Prostate gland (tissue), 2 donors: ENCODE measurements at regions not wholly inside any gene's neighbourhood (a gene's known extent, or its start where the extent isn't known, plus 50 kb on each side); places are given as distances from the start of the nearest gene placed in this dataset.

Source experiments
- DNase-seq: peaks from one replicate; pipeline ENCODE4 v3.0.0-alpha.2; 2019; ENCODE audit warnings: low spot score
- H3K27ac ChIP-seq, 2 donors: fragments of 200-600 bp; sonication (generic); 2 replicates each; pipeline ENCODE4 v1.5.1; 2017 to 2019
- H3K27me3 ChIP-seq: fragments of 200-600 bp; sonication (generic); replicated peaks from 2 replicates; pipeline ENCODE4 v1.5.1; 2019; ENCODE audit not compliant: insufficient read depth
- H3K36me3 ChIP-seq, 2 donors: fragments of 200-600 bp; sonication (generic); 1 replicate in 1 of 2; 2 replicates in 1 of 2; pipeline versions ENCODE4 v1.5.1 to v1.8.1; 2017 to 2019
- H3K4me1 ChIP-seq: fragments of 200-600 bp; sonication (generic); replicated peaks from 2 replicates; pipeline ENCODE4 v1.5.1; 2019
- H3K4me3 ChIP-seq, 2 donors: fragments of 200-600 bp; sonication (generic); 2 replicates each; pipeline ENCODE4 v1.5.1; 2017 to 2019
- H3K9me3 ChIP-seq: fragments of 200-600 bp; sonication (generic); 2 replicates; pipeline ENCODE4 v1.5.1; 2017
- POLR2A ChIP-seq: fragments of 450-650 bp; IDR thresholded peaks from one replicate; pipeline ENCODE4 v1.6.1; 2016; ENCODE audit warnings: antibody characterized with exemption, mild to moderate bottlenecking
- POLR2AphosphoS5 ChIP-seq: sonication (generic); formaldehyde crosslinking; IDR thresholded peaks from one replicate; pipeline ENCODE4 v1.6.1; 2017; ENCODE audit warnings: antibody characterized with exemption
- WGBS: methylation state at CpG from one replicate; pipeline ENCODE4 v1.1.5; 2018; 5-methylcytosine and 5-hydroxymethylcytosine counted together
- intact Hi-C: fragments of 100-400 bp; cut with DNase I; formaldehyde crosslinking; loops from one replicate; pipeline ENCODE4 v1.14.2; 2022
- TF ChIP-seq, protein P1 (sequence below), 4 experiments: fragments of 200-600 bp in 2 of 4; fragments of 450-650 bp in 2 of 4; sonication (generic) in 2 of 4; IDR thresholded peaks; 1 replicate in 3 of 4; 2 replicates in 1 of 4; pipeline ENCODE4 v1.5.1; 2016 to 2019; ENCODE audit warnings: antibody characterized with exemption in 4 of 4, mild to moderate bottlenecking in 2 of 4, moderate library complexity in 2 of 4

GRCh38 chr2:176518823-176519222 is 249.6 kb downstream of the MTX2 start:
- Histone ChIP-seq H3K27me3 (peaks cover 4% of the 10 kb centered on the region), H3K4me1 (no peaks in the 10 kb centered on the region), H3K9me3 (no peaks in the 10 kb centered on the region), H3K4me3 (no peak overlapping the region), H3K36me3 (no peaks in the 10 kb centered on the region), H3K27ac (no peak overlapping the region)
- WGBS, result 67% methylated on average over 4 of the region's 4 CpGs
- no peak for DNase-seq
- intact Hi-C loops, result no loop called here
- TF ChIP-seq, protein P1, sequence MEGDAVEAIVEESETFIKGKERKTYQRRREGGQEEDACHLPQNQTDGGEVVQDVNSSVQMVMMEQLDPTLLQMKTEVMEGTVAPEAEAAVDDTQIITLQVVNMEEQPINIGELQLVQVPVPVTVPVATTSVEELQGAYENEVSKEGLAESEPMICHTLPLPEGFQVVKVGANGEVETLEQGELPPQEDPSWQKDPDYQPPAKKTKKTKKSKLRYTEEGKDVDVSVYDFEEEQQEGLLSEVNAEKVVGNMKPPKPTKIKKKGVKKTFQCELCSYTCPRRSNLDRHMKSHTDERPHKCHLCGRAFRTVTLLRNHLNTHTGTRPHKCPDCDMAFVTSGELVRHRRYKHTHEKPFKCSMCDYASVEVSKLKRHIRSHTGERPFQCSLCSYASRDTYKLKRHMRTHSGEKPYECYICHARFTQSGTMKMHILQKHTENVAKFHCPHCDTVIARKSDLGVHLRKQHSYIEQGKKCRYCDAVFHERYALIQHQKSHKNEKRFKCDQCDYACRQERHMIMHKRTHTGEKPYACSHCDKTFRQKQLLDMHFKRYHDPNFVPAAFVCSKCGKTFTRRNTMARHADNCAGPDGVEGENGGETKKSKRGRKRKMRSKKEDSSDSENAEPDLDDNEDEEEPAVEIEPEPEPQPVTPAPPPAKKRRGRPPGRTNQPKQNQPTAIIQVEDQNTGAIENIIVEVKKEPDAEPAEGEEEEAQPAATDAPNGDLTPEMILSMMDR (IDR thresholded peaks at IDR 0.05), result no peak
- TF ChIP-seq POLR2AphosphoS5 (peak; percentile 8), POLR2A (no peak)

GRCh38 chr2:176521878-176522670 is 252.8 kb downstream of the MTX2 start:
- DNase-seq, result no peak
- H3K4me1 ChIP-seq, result no peaks in the 10 kb centered on the region
- 86% methylated on average over 3 of the region's 3 CpGs for WGBS
- H3K27me3 ChIP-seq, result peaks cover 4% of the 10 kb centered on the region
- no peak overlapping the region for H3K27ac ChIP-seq
- no peaks in the 10 kb centered on the region for H3K9me3 ChIP-seq
- H3K36me3 ChIP-seq, result no peaks in the 10 kb centered on the region
- intact Hi-C loops, result no loop called here
- TF ChIP-seq POLR2A (no peak), POLR2AphosphoS5 (no peak)
- TF ChIP-seq, protein P1 (IDR thresholded peaks at IDR 0.05), result no peak
- no peak overlapping the region for H3K4me3 ChIP-seq

- H3K36me3 ChIP-seq, result no peaks in the 10 kb centered on the region
- TF ChIP-seq POLR2A (no peak), POLR2AphosphoS5 (no peak)
- TF ChIP-seq, protein P1 (IDR thresholded peaks at IDR 0.05), result no peak
- no peak overlapping the region for H3K4me3 ChIP-seq
- peaks cover 8% of the 10 kb centered on the region for H3K27me3 ChIP-seq
- H3K4me1 ChIP-seq, result no peaks in the 10 kb centered on the region
- WGBS, result 97% methylated on average over 2 of the region's 2 CpGs
- no peak overlapping the region for H3K27ac ChIP-seq
- H3K9me3 ChIP-seq, result no peaks in the 10 kb centered on the region
- intact Hi-C loops, result no loop called here
- DNase-seq, result no peak
Measured at GRCh38 chr2:176525086-176525485, 255.8 kb downstream of the MTX2 start.

DNA sequence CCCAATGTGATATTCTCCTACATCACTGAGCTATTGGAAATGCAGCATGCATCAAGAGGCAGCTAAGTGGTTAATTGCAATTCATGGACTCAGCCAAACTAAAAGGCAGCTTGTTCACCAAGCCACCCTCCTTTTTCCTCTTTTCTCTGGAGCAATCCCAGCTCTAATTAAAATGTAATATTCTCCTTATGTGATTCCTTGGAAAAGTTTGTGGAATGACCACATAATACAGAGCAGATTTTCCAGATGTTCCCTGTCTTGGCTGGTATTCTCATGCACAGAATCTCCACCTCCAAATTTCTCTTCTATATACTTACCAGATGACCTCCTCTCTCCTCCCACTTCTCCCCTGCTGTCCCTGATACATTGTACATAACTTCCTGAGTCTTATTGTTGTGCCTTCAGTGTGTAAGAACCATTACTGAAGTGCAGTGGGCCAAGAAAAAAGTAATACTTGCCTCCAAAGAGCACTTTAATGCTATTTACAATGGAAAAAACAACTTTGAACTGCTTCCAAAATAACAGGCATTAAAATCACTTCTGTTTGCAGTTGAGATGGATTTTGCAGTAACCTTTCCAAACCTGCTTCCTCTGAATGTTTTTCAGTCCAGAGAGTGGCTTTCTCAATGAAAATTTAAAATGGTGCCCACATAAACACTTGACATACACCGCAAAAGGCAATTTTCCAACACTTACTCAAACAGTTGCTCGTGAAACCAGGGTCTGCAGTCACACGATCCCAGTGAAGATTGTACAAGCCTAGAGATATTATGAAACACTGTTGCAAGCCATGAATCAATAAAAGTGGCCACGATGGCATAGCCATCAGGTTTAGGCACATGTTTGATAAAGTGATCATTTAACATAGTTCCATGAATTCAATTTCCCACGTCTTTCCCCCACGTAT is 258.0 kb downstream of the MTX2 start:
- TF ChIP-seq, protein P1 (IDR thresholded peaks at IDR 0.05), result no peak
- no peak for TF ChIP-seq POLR2A
- TF ChIP-seq POLR2AphosphoS5, result no peak
- H3K9me3 ChIP-seq, result no peaks in the 10 kb centered on the region
- no peaks in the 10 kb centered on the region for H3K36me3 ChIP-seq
- H3K27me3 ChIP-seq, result peaks cover 8% of the 10 kb centered on the region
- no peak overlapping the region for H3K4me3 ChIP-seq
- H3K27ac ChIP-seq, result no peak overlapping the region
- 24% methylated on average over 6 of the region's 6 CpGs for WGBS
- DNase-seq, result no peak
- no peaks in the 10 kb centered on the region for H3K4me1 ChIP-seq
- intact Hi-C loops, result no loop called here
